Embryonic facial prominence (tissue), 1 donor: ENCODE measurements at regions not wholly inside any gene's neighbourhood (a gene's known extent, or its start where the extent isn't known, plus 50 kb on each side); places are given as distances from the start of the nearest gene placed in this dataset.

Experiments
- DNase-seq: peaks from one replicate; pipeline ENCODE4 v3.0.0-alpha.2; 2016; ENCODE audit errors: extremely low spot score

- no peak for DNase-seq
Measured at GRCh38 chr2:239780236-239780994, 244.7 kb downstream of the NDUFA10 start.

DNA sequence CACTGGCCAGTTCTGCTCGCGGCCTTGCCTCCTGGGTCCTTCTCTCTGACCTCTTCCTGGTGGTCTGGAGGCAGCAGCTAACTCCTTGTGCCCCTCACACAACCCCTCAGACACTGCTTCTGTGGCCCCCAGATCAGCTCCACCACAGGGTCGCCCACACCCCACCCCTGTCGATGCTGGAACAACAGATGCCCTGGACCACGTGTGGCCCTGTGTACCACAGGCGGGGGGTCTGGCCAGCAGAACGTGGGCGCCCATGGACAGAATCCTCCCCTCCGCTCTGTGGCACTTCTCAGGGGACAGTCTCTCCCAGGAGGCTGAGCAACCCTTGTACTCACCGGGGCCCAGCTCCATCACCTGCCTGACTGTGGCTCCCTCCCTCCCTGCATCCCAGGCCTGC lies 245.6 kb downstream of the NDUFA10 start:
- DNase-seq = no peak

GRCh38 chr2:239778861-239779558 lies 246.1 kb downstream of the NDUFA10 start:
- no peak for DNase-seq

DNA sequence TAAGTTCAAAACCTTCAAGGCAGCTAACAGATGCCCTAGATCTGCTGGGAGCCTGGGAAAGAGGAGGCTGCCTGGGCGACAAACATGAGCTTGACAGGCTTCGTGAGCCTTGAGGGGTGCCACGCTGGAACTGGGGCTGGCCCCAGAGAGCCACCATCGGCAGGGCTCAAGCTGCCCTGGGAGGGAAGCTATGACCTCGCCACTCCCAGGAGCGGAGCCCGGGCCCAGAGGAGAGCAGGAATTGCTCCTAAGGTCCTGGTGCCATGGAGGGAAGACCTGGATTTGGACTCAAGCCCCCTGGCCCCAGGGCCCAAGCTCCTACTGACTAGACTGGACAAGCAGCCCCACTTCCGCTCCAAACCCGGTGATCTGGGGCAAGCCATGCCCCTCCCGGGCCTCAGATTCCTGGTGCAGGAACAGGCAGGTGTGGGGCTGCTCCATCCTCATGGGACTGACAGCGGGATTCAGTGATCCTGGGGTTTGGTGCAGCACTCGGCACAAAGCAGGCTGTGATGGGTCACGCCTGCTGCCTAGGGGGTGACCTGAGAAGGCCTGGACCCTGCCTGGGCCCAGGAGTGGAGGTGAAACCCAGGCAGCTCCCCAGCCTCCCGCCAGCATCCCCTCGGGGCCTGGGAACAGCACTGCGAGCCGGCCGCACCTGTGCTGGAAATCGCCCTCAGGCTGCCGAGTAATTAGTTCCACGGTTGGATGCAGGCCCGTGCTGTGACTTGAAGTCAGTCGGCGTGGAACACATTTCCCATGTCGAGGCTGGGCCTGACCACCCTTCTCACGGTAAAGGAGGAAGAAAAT lies 246.9 kb downstream of the NDUFA10 start:
- no peak for DNase-seq

GRCh38 chr2:239777219-239777618 lies 247.9 kb downstream of the NDUFA10 start:
- DNase-seq = no peak

DNA sequence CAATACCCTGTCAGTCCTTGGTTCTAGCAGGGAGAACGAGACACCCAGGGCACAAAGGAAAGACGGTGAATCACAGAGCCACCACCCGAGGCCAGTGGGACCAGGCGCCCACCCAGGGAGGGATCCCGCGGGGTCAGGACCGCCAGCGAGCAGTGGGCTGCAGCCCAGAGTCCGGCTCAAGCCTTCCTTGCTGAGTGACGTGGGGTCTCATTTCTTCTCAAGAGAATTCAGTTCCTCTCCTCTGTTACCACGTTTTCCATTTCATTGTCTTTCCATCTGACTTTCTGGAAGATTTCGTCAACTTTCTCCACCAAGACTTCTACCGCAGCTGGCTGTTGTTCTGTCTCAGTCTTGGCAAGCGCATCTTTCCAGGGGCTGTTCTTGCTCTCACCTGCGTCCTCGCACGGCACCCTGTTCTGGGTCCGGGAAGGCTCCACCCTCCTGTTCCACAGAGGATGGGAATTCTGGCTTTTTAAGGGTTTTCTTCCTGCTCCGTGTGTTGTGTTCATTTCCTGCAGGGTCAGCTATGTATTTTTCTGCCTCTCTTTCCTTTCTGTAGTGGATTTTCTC lies 248.6 kb downstream of the NDUFA10 start:
- no peak for DNase-seq

DNA sequence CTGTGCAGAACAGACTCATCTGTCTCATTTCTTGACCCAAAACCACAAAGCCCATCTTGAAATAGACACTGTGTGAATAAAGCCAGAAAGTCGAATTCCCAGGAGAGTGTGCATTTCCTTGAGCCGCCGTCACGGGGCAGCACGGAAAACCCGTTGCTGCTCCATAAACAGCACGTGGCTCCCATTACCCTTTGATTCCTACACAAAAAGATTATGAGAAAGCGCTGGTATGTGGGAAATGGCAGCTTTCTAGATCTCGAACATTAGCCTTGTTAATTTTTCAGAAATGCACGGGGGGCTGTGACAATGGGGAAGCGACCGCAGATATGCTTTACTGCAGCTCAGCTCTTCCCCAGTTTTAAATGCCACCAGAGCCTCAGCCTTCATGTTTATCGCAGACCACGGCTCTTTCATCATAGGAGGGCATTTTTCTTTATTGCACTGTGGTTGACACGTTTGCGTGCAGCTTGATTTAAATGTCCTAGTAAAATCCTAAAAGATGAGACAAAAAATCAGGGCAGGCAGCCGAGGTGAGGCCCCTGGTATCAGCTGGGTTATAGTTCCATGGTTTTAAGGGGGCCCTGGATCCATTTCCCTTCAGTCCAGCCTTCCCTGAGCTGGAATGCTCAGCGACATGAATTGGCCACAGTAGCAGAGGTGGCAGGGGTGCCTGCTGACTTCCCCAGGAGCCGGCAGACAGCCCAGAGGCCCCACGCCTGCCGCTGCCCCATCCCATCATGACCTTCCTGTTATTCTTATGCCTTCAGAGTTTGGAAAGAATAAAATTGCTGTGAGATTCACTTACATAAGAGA lies 249.3 kb downstream of the NDUFA10 start:
- DNase-seq = no peak

- no peak for DNase-seq
Measured at GRCh38 chr2:239774933-239775622, 250.1 kb downstream of the NDUFA10 start.

GRCh38 chr2:239774142-239774462 lies 251.0 kb downstream of the NDUFA10 start:
- no peak for DNase-seq

DNA sequence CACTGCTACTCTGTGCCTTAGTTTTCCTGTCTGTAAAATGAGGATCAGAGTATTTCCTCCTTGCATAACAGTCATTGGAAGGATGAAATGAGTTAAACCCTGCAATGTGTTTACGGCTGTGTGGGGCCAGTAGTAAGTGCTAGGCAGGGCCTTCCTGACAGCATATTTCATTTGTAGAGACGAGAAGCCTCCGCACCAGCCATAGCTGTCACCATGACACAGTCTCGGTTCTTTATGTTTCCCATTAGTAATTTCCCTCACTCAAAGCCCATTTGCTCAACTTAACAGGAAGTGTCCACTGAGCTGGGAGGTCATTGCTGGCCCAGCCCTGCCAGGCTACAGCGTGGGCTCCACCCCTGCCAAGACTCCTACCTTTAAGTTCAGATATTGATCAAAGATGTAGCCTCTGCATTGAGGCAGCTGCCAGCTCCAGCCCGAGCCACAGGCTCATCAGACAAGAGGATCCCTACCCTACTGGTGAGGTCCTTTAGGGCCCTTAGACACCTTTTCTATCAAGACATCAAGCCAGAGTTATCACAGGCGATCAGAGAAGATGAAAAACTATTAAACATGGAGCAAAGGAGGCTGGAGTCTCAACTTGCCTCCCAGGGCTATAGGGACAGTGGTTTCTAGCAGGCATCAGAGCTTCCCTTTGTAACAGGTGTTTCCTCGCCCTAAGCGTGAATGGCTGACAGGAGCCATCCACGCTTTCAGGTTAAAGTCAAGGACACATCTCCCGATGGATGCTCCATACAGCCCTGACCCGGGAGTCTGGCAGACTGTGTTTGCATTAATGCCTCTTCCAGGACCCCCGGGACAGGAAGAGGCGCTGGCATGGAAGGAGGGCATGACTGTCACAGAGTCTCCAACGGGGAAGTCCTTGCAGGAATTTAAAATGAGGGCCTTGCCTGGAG lies 251.7 kb downstream of the NDUFA10 start:
- no peak for DNase-seq

GRCh38 chr2:239772721-239773120 lies 252.4 kb downstream of the NDUFA10 start:
- DNase-seq = no peak

- DNase-seq = no peak
Measured at GRCh38 chr2:239770246-239770639, 254.9 kb downstream of the NDUFA10 start.

- DNase-seq = no peak
Measured at GRCh38 chr2:239769554-239770245, 255.4 kb downstream of the NDUFA10 start.

DNA sequence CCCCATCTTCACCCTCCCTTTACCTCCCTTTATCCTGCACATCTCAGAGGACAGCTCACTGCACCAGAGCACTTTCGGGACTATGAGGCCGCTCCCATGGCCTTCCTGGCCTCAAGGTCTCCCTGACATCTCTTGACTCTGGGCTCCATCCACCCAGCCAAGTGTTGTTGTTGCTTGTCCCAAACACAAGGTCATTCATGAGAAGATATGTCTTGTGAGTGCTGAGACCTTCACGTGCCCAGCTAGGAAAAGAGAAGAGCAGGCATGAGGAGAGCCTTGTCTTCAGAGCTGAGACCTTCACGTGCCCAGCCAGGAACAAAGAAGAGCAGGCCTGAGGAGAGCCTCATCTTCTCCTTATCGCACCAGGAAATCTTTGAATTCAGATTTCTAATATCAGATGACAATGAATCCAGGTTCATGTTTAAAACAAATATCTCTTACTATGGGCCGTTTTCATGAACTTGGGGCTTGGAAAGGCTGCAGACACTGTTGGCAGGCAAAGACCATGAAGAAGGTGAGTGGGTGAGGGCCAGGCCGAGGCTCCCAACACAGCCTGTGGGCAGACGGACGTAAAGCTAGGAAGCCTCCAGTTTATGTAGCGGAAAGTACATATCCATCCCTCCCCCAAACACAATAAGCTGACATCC lies 256.1 kb downstream of the NDUFA10 start:
- DNase-seq = no peak

GRCh38 chr2:239768031-239768790 lies 256.9 kb downstream of the NDUFA10 start:
- DNase-seq = no peak

DNA sequence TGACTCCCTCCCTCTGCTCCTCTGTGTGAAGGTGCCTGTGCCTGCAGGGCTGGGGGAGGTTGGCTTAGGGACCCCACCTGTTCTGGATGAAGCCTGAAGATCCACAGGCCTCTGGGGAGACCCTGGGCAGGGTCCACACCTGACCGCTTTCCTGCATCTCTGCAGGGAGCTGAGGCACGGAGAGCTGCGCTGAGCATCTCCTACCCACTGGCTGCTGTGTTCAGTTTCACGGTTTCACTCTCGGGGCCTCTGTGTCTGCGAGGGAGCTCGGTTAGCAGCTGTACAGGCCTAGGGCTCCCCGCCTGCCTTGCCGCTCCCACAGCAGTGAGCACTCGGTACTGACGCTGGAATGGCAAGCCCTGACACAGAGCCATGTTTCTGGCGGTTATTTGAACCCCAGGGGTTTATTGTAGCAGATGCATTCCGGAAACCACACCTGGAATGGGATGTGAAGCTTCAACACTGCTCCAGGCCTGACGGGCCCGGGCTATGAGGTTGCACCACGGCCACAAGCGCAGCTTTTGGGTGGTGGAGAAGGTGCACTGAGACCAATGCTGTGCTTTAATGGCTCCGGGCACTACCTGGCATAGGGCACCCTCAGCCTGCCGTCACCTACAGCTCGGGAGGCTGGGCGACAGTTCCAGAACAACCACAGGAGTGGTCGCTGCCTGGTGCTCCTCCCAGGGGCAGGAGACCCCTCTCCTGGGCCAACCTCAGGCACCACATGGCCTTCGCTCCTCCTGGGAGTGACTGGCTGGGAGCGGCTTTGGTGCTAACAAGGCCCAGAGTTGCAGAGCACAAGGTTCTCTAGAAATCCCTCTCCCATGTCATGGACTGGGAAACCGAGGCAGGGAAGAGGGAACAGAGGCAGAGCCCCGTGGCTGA lies 257.9 kb downstream of the NDUFA10 start:
- no peak for DNase-seq

- no peak for DNase-seq
Measured at GRCh38 chr2:239765911-239766310, 259.2 kb downstream of the NDUFA10 start.
